GM21423 (cell line): ENCODE measurements at regions not wholly inside any gene's neighbourhood (a gene's known extent, or its start where the extent isn't known, plus 50 kb on each side); places are given as distances from the start of the nearest gene placed in this dataset.

ENCODE experiments used
- ATAC-seq: cut with Tn5 transposase; IDR thresholded peaks from one replicate; pipeline ENCODE4 v1.9.1; 2021; ENCODE audit warnings: mild to moderate bottlenecking, moderate library complexity; ENCODE audit not compliant: unreplicated experiment

- no peak for ATAC-seq
Observed at GRCh38 chr20:51269671-51270070, 246.8 kb upstream of the KCNG1 start.

- no peak for ATAC-seq
Observed at GRCh38 chr20:51267679-51268078, 244.8 kb upstream of the KCNG1 start.

- no peak for ATAC-seq
Observed at GRCh38 chr20:51266353-51266752, 243.4 kb upstream of the KCNG1 start.

GRCh38 chr20:51265361-51265760 is 242.5 kb upstream of the KCNG1 start:
- ATAC-seq, result no peak

- ATAC-seq, result no peak
Observed at GRCh38 chr20:51262240-51262639, 239.3 kb upstream of the KCNG1 start.

GRCh38 chr20:51259455-51259854 is 236.5 kb upstream of the KCNG1 start:
- ATAC-seq, result no peak

- ATAC-seq, result no peak
Observed at GRCh38 chr20:51258582-51259165, 235.8 kb upstream of the KCNG1 start.

GRCh38 chr20:51255417-51255816 is 232.5 kb upstream of the KCNG1 start:
- ATAC-seq, result no peak

GRCh38 chr20:51253280-51253679 is 230.4 kb upstream of the KCNG1 start:
- no peak for ATAC-seq

- ATAC-seq, result no peak
Observed at GRCh38 chr20:51249781-51250180, 226.9 kb upstream of the KCNG1 start.

- no peak for ATAC-seq
Observed at GRCh38 chr20:51249215-51249614, 226.3 kb upstream of the KCNG1 start.

- ATAC-seq, result no peak
Observed at GRCh38 chr20:51244466-51244865, 221.6 kb upstream of the KCNG1 start.

- no peak for ATAC-seq
Observed at GRCh38 chr20:51238675-51239305, 215.9 kb upstream of the KCNG1 start.

- no peak for ATAC-seq
Observed at GRCh38 chr20:51237791-51238190, 214.9 kb upstream of the KCNG1 start.

GRCh38 chr20:51237278-51237677 is 214.4 kb upstream of the KCNG1 start:
- no peak for ATAC-seq

GRCh38 chr20:51236421-51236820 is 213.5 kb upstream of the KCNG1 start:
- no peak for ATAC-seq

GRCh38 chr20:51233345-51233744 is 210.4 kb upstream of the KCNG1 start:
- no peak for ATAC-seq

GRCh38 chr20:51230727-51231126 is 207.8 kb upstream of the KCNG1 start:
- no peak for ATAC-seq

GRCh38 chr20:51228763-51229162 is 205.9 kb upstream of the KCNG1 start:
- no peak for ATAC-seq

- ATAC-seq, result no peak
Observed at GRCh38 chr20:51227744-51228143, 204.8 kb upstream of the KCNG1 start.

- no peak for ATAC-seq
Observed at GRCh38 chr20:51223183-51223720, 200.3 kb upstream of the KCNG1 start.

GRCh38 chr20:51221791-51222408 is 199.0 kb upstream of the KCNG1 start:
- ATAC-seq, result no peak
